KMS-11 (cell line): ENCODE measurements at regions not wholly inside any gene's neighbourhood (a gene's known extent, or its start where the extent isn't known, plus 50 kb on each side); places are given as distances from the start of the nearest gene placed in this dataset.

Experiments
- H2AFZ ChIP-seq: fragments of 200-600 bp; sonication (generic); 2 replicates; pipeline ENCODE4 v1.6.1; 2016; ENCODE audit warnings: antibody characterized with exemption, mixed run types, low read depth
- H3K27ac ChIP-seq: fragments of 200-600 bp; sonication (generic); 2 replicates; pipeline ENCODE4 v1.6.1; 2016; ENCODE audit warnings: mild to moderate bottlenecking, mixed run types
- H3K27me3 ChIP-seq: fragments of 200-600 bp; sonication (generic); 2 replicates; pipeline ENCODE4 v1.6.1; 2017; ENCODE audit warnings: mild to moderate bottlenecking, low read depth, mixed run types, moderate library complexity; ENCODE audit not compliant: insufficient read depth
- H3K36me3 ChIP-seq: fragments of 200-600 bp; sonication (generic); 2 replicates; pipeline ENCODE4 v1.6.1; 2017; ENCODE audit warnings: mild to moderate bottlenecking, mixed run types; ENCODE audit not compliant: insufficient read depth
- H3K4me1 ChIP-seq: fragments of 200-600 bp; sonication (generic); 2 replicates; pipeline ENCODE4 v1.6.1; 2016; ENCODE audit warnings: mild to moderate bottlenecking, low read depth, mixed run types; ENCODE audit not compliant: poor library complexity, severe bottlenecking
- H3K4me2 ChIP-seq: fragments of 200-600 bp; sonication (generic); 2 replicates; pipeline ENCODE4 v1.7.0; 2016; ENCODE audit warnings: mild to moderate bottlenecking, mixed run types
- H3K4me3 ChIP-seq: fragments of 200-600 bp; sonication (generic); IDR thresholded peaks from 2 replicates; pipeline ENCODE4 v1.6.1; 2017; ENCODE audit warnings: low read depth, low read length, mixed read lengths; ENCODE audit not compliant: insufficient read depth
- H3K79me2 ChIP-seq: fragments of 200-600 bp; sonication (generic); 2 replicates; pipeline ENCODE4 v1.6.1; 2016; ENCODE audit warnings: low read depth, mixed run types; ENCODE audit not compliant: insufficient read depth
- H3K9ac ChIP-seq: fragments of 200-600 bp; sonication (generic); 2 replicates; pipeline ENCODE4 v1.6.1; 2016; ENCODE audit warnings: mild to moderate bottlenecking, mixed run types
- H4K20me1 ChIP-seq: fragments of 200-600 bp; sonication (generic); 2 replicates; pipeline ENCODE4 v1.6.1; 2016; ENCODE audit warnings: mild to moderate bottlenecking, mixed run types; ENCODE audit not compliant: insufficient read depth
- TF ChIP-seq, protein P1 (sequence below): fragments of 200-600 bp; sonication (generic); conservative IDR thresholded peaks from 2 replicates; pipeline ENCODE4 v1.6.1; 2017; ENCODE audit warnings: low read depth, mild to moderate bottlenecking, antibody characterized with exemption, low read length, moderate library complexity, mixed read lengths

DNA sequence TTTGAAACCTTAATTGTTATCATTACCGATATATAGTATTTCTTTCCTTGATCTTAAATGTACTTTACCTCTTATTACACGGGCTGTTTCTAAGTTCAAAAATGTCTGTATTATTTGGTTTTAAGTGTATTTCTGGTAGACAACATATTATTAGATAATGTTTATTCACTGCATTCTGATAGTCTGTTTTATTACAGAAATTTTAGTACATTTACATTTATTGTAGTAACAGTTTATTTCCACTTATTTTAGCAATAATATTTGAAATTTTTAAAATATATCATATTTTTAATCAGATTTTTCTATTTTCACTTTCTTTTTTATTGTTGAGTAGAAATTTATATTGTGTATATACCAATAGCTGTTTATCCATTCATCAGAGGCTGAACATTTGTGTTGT lies 1195.2 kb downstream of the TBC1D22A start:
- Histone ChIP-seq H3K4me1 (no peaks in the 10 kb centered on the region), H3K4me3 (no peak overlapping the region), H3K36me3 (no peaks in the 10 kb centered on the region), H4K20me1 (no peaks in the 10 kb centered on the region), H3K79me2 (no peaks in the 10 kb centered on the region), H3K9ac (no peak overlapping the region), H2AFZ (no peak overlapping the region), H3K4me2 (no peak overlapping the region), H3K27ac (no peak overlapping the region), H3K27me3 (no peaks in the 10 kb centered on the region)
- TF ChIP-seq, protein P1, sequence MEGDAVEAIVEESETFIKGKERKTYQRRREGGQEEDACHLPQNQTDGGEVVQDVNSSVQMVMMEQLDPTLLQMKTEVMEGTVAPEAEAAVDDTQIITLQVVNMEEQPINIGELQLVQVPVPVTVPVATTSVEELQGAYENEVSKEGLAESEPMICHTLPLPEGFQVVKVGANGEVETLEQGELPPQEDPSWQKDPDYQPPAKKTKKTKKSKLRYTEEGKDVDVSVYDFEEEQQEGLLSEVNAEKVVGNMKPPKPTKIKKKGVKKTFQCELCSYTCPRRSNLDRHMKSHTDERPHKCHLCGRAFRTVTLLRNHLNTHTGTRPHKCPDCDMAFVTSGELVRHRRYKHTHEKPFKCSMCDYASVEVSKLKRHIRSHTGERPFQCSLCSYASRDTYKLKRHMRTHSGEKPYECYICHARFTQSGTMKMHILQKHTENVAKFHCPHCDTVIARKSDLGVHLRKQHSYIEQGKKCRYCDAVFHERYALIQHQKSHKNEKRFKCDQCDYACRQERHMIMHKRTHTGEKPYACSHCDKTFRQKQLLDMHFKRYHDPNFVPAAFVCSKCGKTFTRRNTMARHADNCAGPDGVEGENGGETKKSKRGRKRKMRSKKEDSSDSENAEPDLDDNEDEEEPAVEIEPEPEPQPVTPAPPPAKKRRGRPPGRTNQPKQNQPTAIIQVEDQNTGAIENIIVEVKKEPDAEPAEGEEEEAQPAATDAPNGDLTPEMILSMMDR: no peak

DNA sequence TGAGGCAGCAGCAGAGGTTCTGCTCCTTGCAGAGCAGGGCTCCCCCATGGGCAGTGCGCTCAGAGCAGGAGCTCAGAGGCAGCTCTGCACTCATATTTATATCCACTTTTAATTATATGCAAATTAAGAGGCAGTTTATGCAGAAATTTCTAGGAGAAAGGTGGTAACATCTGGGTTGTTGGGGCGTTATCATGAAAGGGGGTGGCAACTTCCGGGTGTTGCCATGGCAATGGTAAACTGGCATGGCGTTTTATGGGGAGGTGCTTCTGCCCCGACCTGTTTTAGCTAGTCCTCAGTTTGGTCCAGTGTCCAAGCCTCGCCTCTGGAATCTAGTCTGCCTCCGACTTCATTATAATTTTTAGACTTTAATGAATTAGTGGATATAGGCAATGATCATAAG lies 1191.7 kb downstream of the TBC1D22A start:
- TF ChIP-seq, protein P1: no peak
- no peak overlapping the region for H2AFZ ChIP-seq
- H3K4me3 ChIP-seq: no peak overlapping the region
- no peaks in the 10 kb centered on the region for H3K79me2 ChIP-seq
- no peaks in the 10 kb centered on the region for H3K36me3 ChIP-seq
- no peaks in the 10 kb centered on the region for H3K27me3 ChIP-seq
- H4K20me1 ChIP-seq: no peaks in the 10 kb centered on the region
- no peak overlapping the region for H3K4me2 ChIP-seq
- no peaks in the 10 kb centered on the region for H3K4me1 ChIP-seq
- no peak overlapping the region for H3K27ac ChIP-seq
- H3K9ac ChIP-seq: no peak overlapping the region

DNA sequence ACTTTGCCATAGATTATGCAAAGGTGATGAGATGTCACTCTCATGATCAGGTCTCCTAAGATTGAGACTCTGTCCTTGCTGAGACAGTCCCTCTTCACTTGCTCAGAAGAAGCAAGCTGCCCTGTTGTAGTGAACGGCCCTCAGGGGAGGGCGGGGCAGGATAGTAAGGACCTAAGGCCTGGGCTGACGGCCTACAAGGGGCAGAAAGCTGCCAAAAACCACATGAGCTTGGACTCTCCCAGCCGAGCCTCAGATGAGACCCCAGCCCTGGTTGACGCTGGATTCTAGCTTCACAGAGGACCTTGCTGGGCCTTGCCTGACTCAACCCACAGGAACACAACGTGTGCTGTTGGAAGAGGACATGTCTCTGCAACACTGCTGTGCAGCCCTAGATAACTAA lies 1182.5 kb downstream of the TBC1D22A start:
- H3K27me3 ChIP-seq: no peaks in the 10 kb centered on the region
- no peak overlapping the region for H3K4me2 ChIP-seq
- no peak overlapping the region for H3K27ac ChIP-seq
- H2AFZ ChIP-seq: no peak overlapping the region
- H4K20me1 ChIP-seq: no peaks in the 10 kb centered on the region
- H3K79me2 ChIP-seq: no peaks in the 10 kb centered on the region
- no peaks in the 10 kb centered on the region for H3K4me1 ChIP-seq
- TF ChIP-seq, protein P1: no peak
- H3K4me3 ChIP-seq: no peak overlapping the region
- no peak overlapping the region for H3K9ac ChIP-seq
- no peaks in the 10 kb centered on the region for H3K36me3 ChIP-seq

DNA sequence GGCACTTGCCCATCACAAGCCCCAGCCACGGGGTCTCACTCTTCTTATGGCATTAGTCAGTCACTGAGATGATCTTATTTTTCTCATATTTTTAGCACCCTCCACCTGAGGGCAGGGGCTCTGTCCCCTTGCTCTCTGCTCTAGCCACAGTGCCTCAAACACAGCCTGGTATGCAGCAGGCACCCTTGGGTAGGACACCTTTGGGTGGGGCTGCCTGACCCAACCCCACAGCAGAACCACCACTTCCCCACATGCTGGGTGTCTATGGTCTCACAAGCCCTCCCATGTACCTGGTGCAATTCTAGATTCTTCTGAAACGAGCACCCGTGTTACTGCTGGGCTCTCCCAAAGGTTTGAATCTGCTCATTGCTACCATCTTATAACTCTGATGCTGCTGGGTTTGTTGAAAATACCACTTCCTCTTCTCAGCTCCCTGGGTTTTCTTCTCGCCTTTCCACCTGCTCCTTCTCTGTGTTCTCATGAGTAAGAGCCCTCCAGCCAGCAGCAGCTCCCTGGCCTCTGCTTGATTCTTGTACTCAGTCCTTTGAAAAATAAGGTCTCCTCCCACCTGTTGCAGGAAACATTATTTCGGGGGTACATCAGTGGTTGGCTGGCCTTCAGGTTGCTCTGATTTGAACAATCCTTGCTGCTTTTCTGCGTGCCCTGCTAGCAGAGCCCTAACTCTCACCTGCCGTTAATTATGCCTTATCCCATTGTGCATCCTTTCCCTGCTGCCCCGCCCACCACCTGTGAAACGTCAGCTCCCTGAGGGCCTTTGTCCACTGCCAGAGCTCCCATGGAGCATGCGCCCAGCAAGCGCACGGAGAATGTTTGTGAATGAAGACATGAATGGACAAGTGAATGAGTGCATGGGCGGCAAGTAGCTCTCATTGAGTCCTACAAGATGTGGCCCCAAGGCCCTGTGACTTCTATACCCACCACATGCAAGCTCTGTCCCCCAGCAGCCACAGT lies 1181.6 kb downstream of the TBC1D22A start:
- TF ChIP-seq, protein P1: no peak
- no peak overlapping the region for H3K27ac ChIP-seq
- no peaks in the 10 kb centered on the region for H3K4me1 ChIP-seq
- no peak overlapping the region for H2AFZ ChIP-seq
- H3K4me3 ChIP-seq: no peak overlapping the region
- no peaks in the 10 kb centered on the region for H3K36me3 ChIP-seq
- no peaks in the 10 kb centered on the region for H4K20me1 ChIP-seq
- H3K79me2 ChIP-seq: no peaks in the 10 kb centered on the region
- H3K9ac ChIP-seq: no peak overlapping the region
- H3K4me2 ChIP-seq: no peak overlapping the region
- H3K27me3 ChIP-seq: no peaks in the 10 kb centered on the region
